Brain microvascular endothelial cell (primary cell): ENCODE measurements at regions not wholly inside any gene's neighbourhood (a gene's known extent, or its start where the extent isn't known, plus 50 kb on each side); places are given as distances from the start of the nearest gene placed in this dataset.

Experiments used
- DNase-seq: peaks from one replicate; pipeline ENCODE4 v3.0.0-alpha.2; 2020
- H3K27ac ChIP-seq: fragments of 250-450 bp; sonication (Bioruptor Pico); 2 replicates; pipeline ENCODE4 v1.5.1; 2020; ENCODE audit warnings: mild to moderate bottlenecking, moderate library complexity
- H3K27me3 ChIP-seq: fragments of 250-450 bp; sonication (Bioruptor Pico); replicated peaks from 2 replicates; pipeline ENCODE4 v1.5.1; 2020; ENCODE audit warnings: mild to moderate bottlenecking
- H3K36me3 ChIP-seq: fragments of 250-450 bp; sonication (Bioruptor Pico); replicated peaks from 2 replicates; pipeline ENCODE4 v1.5.1; 2020; ENCODE audit warnings: mild to moderate bottlenecking
- H3K4me3 ChIP-seq: 2 replicates; pipeline ENCODE4 v1.5.1; 2011; ENCODE audit warnings: low read depth, mild to moderate bottlenecking, control low read depth, low read length, moderate library complexity
- CTCF ChIP-seq: IDR thresholded peaks from 2 replicates; pipeline ENCODE4 v1.5.1; 2011; ENCODE audit warnings: low read depth, mild to moderate bottlenecking, moderate library complexity, low read length, control low read depth, inconsistent platforms; ENCODE audit errors: missing control alignments
- in situ Hi-C: cut with HindIII; loops from 2 replicates; pipeline ENCODE4 v1.10.0; 2017; ENCODE audit warnings: low sequenced_read_pairs, low pct_ligation_motif_present

- Histone ChIP-seq H3K36me3 (no peaks in the 10 kb centered on the region), H3K27me3 (no peaks in the 10 kb centered on the region), H3K27ac (no peak overlapping the region), H3K4me3 (no peak overlapping the region)
- peak; percentile 7 for DNase-seq
- in situ Hi-C loops, result no loop called here
- TF ChIP-seq CTCF, result no peak
These were observed 1301.9 kb downstream of the PCDH7 start for GRCh38 chr4:32022071-32022470.

- in situ Hi-C loops, result no loop called here
- Histone ChIP-seq H3K4me3 (no peak overlapping the region), H3K27me3 (no peaks in the 10 kb centered on the region), H3K36me3 (no peaks in the 10 kb centered on the region), H3K27ac (no peak overlapping the region)
- no peak for TF ChIP-seq CTCF
- peak; percentile 3 for DNase-seq
These were observed 1305.8 kb downstream of the PCDH7 start for GRCh38 chr4:32025851-32026459.

GRCh38 chr4:32030406-32030805 lies 1310.2 kb downstream of the PCDH7 start:
- no peaks in the 10 kb centered on the region for H3K36me3 ChIP-seq
- no peak for TF ChIP-seq CTCF
- DNase-seq, result no peak
- in situ Hi-C loops, result no loop called here
- no peaks in the 10 kb centered on the region for H3K27me3 ChIP-seq
- H3K27ac ChIP-seq, result no peak overlapping the region
- H3K4me3 ChIP-seq, result no peak overlapping the region

GRCh38 chr4:32031026-32031425 lies 1310.9 kb downstream of the PCDH7 start:
- Histone ChIP-seq H3K4me3 (no peak overlapping the region), H3K27me3 (no peaks in the 10 kb centered on the region), H3K36me3 (no peaks in the 10 kb centered on the region), H3K27ac (no peak overlapping the region)
- in situ Hi-C loops, result no loop called here
- TF ChIP-seq CTCF, result no peak
- no peak for DNase-seq

GRCh38 chr4:32032136-32032672 lies 1312.0 kb downstream of the PCDH7 start:
- H3K36me3 ChIP-seq, result no peaks in the 10 kb centered on the region
- H3K4me3 ChIP-seq, result no peak overlapping the region
- no peak overlapping the region for H3K27ac ChIP-seq
- in situ Hi-C loops, result no loop called here
- DNase-seq, result no peak
- H3K27me3 ChIP-seq, result no peaks in the 10 kb centered on the region
- TF ChIP-seq CTCF, result no peak

- no peak for TF ChIP-seq CTCF
- Histone ChIP-seq H3K27me3 (no peaks in the 10 kb centered on the region), H3K36me3 (no peaks in the 10 kb centered on the region), H3K27ac (no peak overlapping the region), H3K4me3 (no peak overlapping the region)
- DNase-seq, result no peak
- in situ Hi-C loops, result no loop called here
These were observed 1317.2 kb downstream of the PCDH7 start for GRCh38 chr4:32037399-32037798.
